ENCODE measurements at regions not wholly inside any gene's neighbourhood (a gene's known extent, or its start where the extent isn't known, plus 50 kb on each side); places are given as distances from the start of the nearest gene placed in this dataset.

- H3K4me3 ChIP-seq, result no peak overlapping the region
- H3K36me3 ChIP-seq, result no peaks in the 10 kb centered on the region
- DNase-seq (ENCODE audit: low spot score) (no peak), ATAC-seq (ENCODE audit: insufficient number of reproducible peaks, low FRiP score, low read depth) (no peak)
- no peaks in the 10 kb centered on the region for H3K4me1 ChIP-seq (ENCODE audit: control insufficient read depth in 1 of 2, low read depth in 2 of 2)
- H3K27me3 ChIP-seq (replicated peaks; ENCODE audit: insufficient read depth), result no peaks in the 10 kb centered on the region
- H3K9me3 ChIP-seq, result no peaks in the 10 kb centered on the region
- H3K27ac ChIP-seq, result no peak overlapping the region
- no peak for TF ChIP-seq CTCF (IDR thresholded peaks at IDR 0.05)
Observed at GRCh38 chr12:71041476-71041875, 116.3 kb downstream of the TSPAN8 start.

- ATAC-seq (ENCODE audit: insufficient number of reproducible peaks, low FRiP score, low read depth) (no peak), DNase-seq (ENCODE audit: low spot score) (no peak)
- Histone ChIP-seq H3K4me1 (ENCODE audit: control insufficient read depth in 1 of 2, low read depth in 2 of 2) (no peaks in the 10 kb centered on the region), H3K27me3 (replicated peaks; ENCODE audit: insufficient read depth) (no peaks in the 10 kb centered on the region), H3K4me3 (no peak overlapping the region), H3K27ac (no peak overlapping the region), H3K36me3 (no peaks in the 10 kb centered on the region), H3K9me3 (no peaks in the 10 kb centered on the region)
- TF ChIP-seq CTCF (IDR thresholded peaks at IDR 0.05), result no peak
Observed at GRCh38 chr12:71038960-71039359, 118.4 kb upstream of the PTPRR start.

GRCh38 chr12:71036526-71036925 is 116.0 kb upstream of the PTPRR start:
- no peak for DNase-seq (ENCODE audit: low spot score)
- Histone ChIP-seq H3K36me3 (no peaks in the 10 kb centered on the region), H3K9me3 (no peaks in the 10 kb centered on the region), H3K27ac (no peak overlapping the region), H3K4me3 (no peak overlapping the region), H3K27me3 (replicated peaks; ENCODE audit: insufficient read depth) (no peaks in the 10 kb centered on the region), H3K4me1 (ENCODE audit: control insufficient read depth in 1 of 2, low read depth in 2 of 2) (no peaks in the 10 kb centered on the region)
- ATAC-seq (ENCODE audit: insufficient number of reproducible peaks, low FRiP score, low read depth), result no peak
- no peak for TF ChIP-seq CTCF (IDR thresholded peaks at IDR 0.05)

GRCh38 chr12:71032933-71033332 is 112.4 kb upstream of the PTPRR start:
- H3K4me1 ChIP-seq (ENCODE audit: control insufficient read depth in 1 of 2, low read depth in 2 of 2), result no peaks in the 10 kb centered on the region
- H3K27ac ChIP-seq, result no peak overlapping the region
- ATAC-seq (ENCODE audit: insufficient number of reproducible peaks, low FRiP score, low read depth), result no peak
- H3K9me3 ChIP-seq, result no peaks in the 10 kb centered on the region
- H3K27me3 ChIP-seq (replicated peaks; ENCODE audit: insufficient read depth), result no peaks in the 10 kb centered on the region
- no peak overlapping the region for H3K4me3 ChIP-seq
- no peak for TF ChIP-seq CTCF (IDR thresholded peaks at IDR 0.05)
- H3K36me3 ChIP-seq, result no peaks in the 10 kb centered on the region
- no peak for DNase-seq (ENCODE audit: low spot score)

GRCh38 chr12:71029302-71029701 is 108.8 kb upstream of the PTPRR start:
- H3K4me3 ChIP-seq, result no peak overlapping the region
- no peaks in the 10 kb centered on the region for H3K36me3 ChIP-seq
- H3K4me1 ChIP-seq (ENCODE audit: control insufficient read depth in 1 of 2, low read depth in 2 of 2), result no peaks in the 10 kb centered on the region
- no peaks in the 10 kb centered on the region for H3K27me3 ChIP-seq (replicated peaks; ENCODE audit: insufficient read depth)
- H3K27ac ChIP-seq, result no peak overlapping the region
- TF ChIP-seq CTCF (IDR thresholded peaks at IDR 0.05), result no peak
- no peak for DNase-seq (ENCODE audit: low spot score)
- H3K9me3 ChIP-seq, result no peaks in the 10 kb centered on the region
- ATAC-seq (ENCODE audit: insufficient number of reproducible peaks, low FRiP score, low read depth), result no peak
